K562 (cell line): ENCODE measurements at regions not wholly inside any gene's neighbourhood (a gene's known extent, or its start where the extent isn't known, plus 50 kb on each side); places are given as distances from the start of the nearest gene placed in this dataset.

Experiments used
- ATAC-seq: fragments of 200-7000 bp; cut with Tn5 transposase; 3 replicates; pipeline ENCODE4 v1.9.1; 2020; ENCODE audit warnings: moderate library complexity
- BruUV-seq: library from RNA; stranded (reverse); fragments of 400-500 nt; replicated peaks from 2 replicates; lab custom pipeline; 2021; lab: Mats Ljungman, UMichigan
- CTCF ChIA-PET: fragments of 300-600 bp; formaldehyde crosslinking; extraction: SDS; loops from one replicate; lab custom pipeline; 2021; ENCODE audit warnings: low intra/inter-chr PET ratio; lab: Yijun Ruan, JAX
- POLR2A ChIA-PET: fragments of 300-600, 350-650 bp; sonication (Branson Sonifier 250); formaldehyde crosslinking; extraction: SDS; loops from one replicate; lab custom pipeline; 2021; ENCODE audit warnings: antibody characterized with exemption, inconsistent platforms; lab: Yijun Ruan, JAX
- DNase-seq, 4 experiments: peaks; one replicate each; pipeline versions ENCODE4 v3.0.0 to v3.0.0-alpha.2; 2011 to 2018; ENCODE audit warnings: low spot score in 3 of 4, mixed read lengths in 3 of 4; ENCODE audit errors: extremely low read depth in 1 of 4
- FAIRE-seq: peaks from 2 replicates; lab custom pipeline; 2011; peaks lifted over from hg19 to GRCh38; lab: Jason Lieb, UNC
- H2AFZ ChIP-seq: 2 replicates; pipeline ENCODE4 v1.6.0; 2011; ENCODE audit warnings: low read depth, low read length, control low read depth, inconsistent platforms
- H3K27ac ChIP-seq: fragments of 200-600 bp; 3 replicates; pipeline ENCODE4 v1.8.0; 2011; ENCODE audit warnings: low read depth, mild to moderate bottlenecking, control low read depth, inconsistent platforms, low read length, moderate library complexity, mixed read lengths; ENCODE audit errors: extremely low read depth
- H3K27me3 ChIP-seq, 2 experiments: fragments of 300-600 bp in 1 of 2; 2 replicates in 1 of 2; 3 replicates in 1 of 2; pipeline versions ENCODE4 v1.6.0 to v1.8.0; 2011; ENCODE audit warnings: inconsistent platforms in 2 of 2, low read length in 2 of 2, mild to moderate bottlenecking in 1 of 2, mixed read lengths in 1 of 2, moderate library complexity in 1 of 2; ENCODE audit not compliant: control insufficient read depth in 2 of 2, insufficient read depth in 2 of 2
- H3K36me3 ChIP-seq: fragments of 300-600 bp; 3 replicates; pipeline ENCODE4 v1.8.0; 2011; ENCODE audit warnings: mild to moderate bottlenecking, low read length, inconsistent platforms; ENCODE audit not compliant: control insufficient read depth, insufficient read depth
- H3K4me1 ChIP-seq, 2 experiments: fragments of 200-600 bp in 1 of 2; replicated peaks in 1 of 2; 2 replicates in 1 of 2; 3 replicates in 1 of 2; pipeline versions ENCODE4 v1.5.1 to v1.8.0; 2011; ENCODE audit warnings: inconsistent platforms in 2 of 2, low read length in 2 of 2, mild to moderate bottlenecking in 1 of 2, mixed read lengths in 1 of 2, moderate library complexity in 1 of 2; ENCODE audit not compliant: control insufficient read depth in 2 of 2, insufficient read depth in 2 of 2
- H3K4me2 ChIP-seq: 2 replicates; pipeline ENCODE4 v1.6.1; 2011; ENCODE audit warnings: low read length, control low read depth, inconsistent platforms, mixed read lengths; ENCODE audit not compliant: insufficient read depth
- H3K4me3 ChIP-seq: fragments of 200-600 bp; sonication (generic), shearing (Covaris generic); 2 replicates; pipeline ENCODE4 v1.5.1; 2016; ENCODE audit warnings: control low read depth, inconsistent platforms
- H3K79me2 ChIP-seq: fragments of 200-600 bp; 3 replicates; pipeline ENCODE4 v1.8.0; 2011; ENCODE audit warnings: low read length, inconsistent platforms; ENCODE audit not compliant: control insufficient read depth, insufficient read depth
- H3K9ac ChIP-seq, 2 experiments: 2 replicates each; pipeline versions ENCODE4 v1.6.0 to v1.6.1; 2011; ENCODE audit warnings: low read depth in 2 of 2, low read length in 2 of 2, control low read depth in 1 of 2, inconsistent platforms in 1 of 2, mild to moderate bottlenecking in 1 of 2, mixed read lengths in 1 of 2; ENCODE audit not compliant: insufficient read depth in 1 of 2
- H3K9me1 ChIP-seq: one replicate; pipeline ENCODE4 v1.6.0; 2011; ENCODE audit warnings: inconsistent platforms, mild to moderate bottlenecking, low read length, moderate library complexity; ENCODE audit not compliant: control insufficient read depth, insufficient read depth
- H3K9me3 ChIP-seq: replicated peaks from 2 replicates; pipeline ENCODE4 v1.5.1; 2011; ENCODE audit warnings: low read depth, low read length, inconsistent platforms; ENCODE audit not compliant: control insufficient read depth, insufficient read depth
- H4K20me1 ChIP-seq: replicated peaks from 2 replicates; pipeline ENCODE4 v1.6.1; 2011; ENCODE audit warnings: low read length, inconsistent platforms, mixed read lengths; ENCODE audit not compliant: control insufficient read depth, insufficient read depth
- CREM ChIP-seq: IDR thresholded peaks from 2 replicates; pipeline ENCODE4 v1.6.1; 2014; ENCODE audit warnings: antibody characterized with exemption, low read depth
- ETS1 ChIP-seq: conservative IDR thresholded peaks from 2 replicates; pipeline ENCODE4 v1.6.1; 2011; ENCODE audit warnings: low read depth, mild to moderate bottlenecking, low read length; ENCODE audit not compliant: control insufficient read depth
- GATAD2B ChIP-seq: fragments of 450-650 bp; IDR thresholded peaks from 2 replicates; pipeline ENCODE4 v1.6.1; 2017; ENCODE audit warnings: mild to moderate bottlenecking, borderline replicate concordance
- HNRNPLL ChIP-seq: fragments of 200-400 bp; formaldehyde crosslinking; IDR thresholded peaks from 2 replicates; pipeline ENCODE4 v1.6.1; 2017; ENCODE audit warnings: low read length, low read depth, mild to moderate bottlenecking; ENCODE audit not compliant: poor library complexity, severe bottlenecking
- MYBL2 ChIP-seq, 2 experiments: fragments of 450-650 bp in 1 of 2; sonication (generic) in 1 of 2; formaldehyde crosslinking in 1 of 2; IDR thresholded peaks; 2 replicates each; pipeline versions ENCODE4 v1.6.1 to v1.8.1; 2017 to 2022; ENCODE audit warnings: borderline replicate concordance in 1 of 2, inconsistent platforms in 1 of 2, low read depth in 1 of 2, mild to moderate bottlenecking in 1 of 2, missing genetic modification reagents in 1 of 2, moderate library complexity in 1 of 2
- NFIX ChIP-seq: fragments of 250-450 bp; sonication (Bioruptor Pico); IDR thresholded peaks from 2 replicates; pipeline ENCODE4 v1.4.0; 2020; ENCODE audit warnings: low read depth, mild to moderate bottlenecking, moderate library complexity
- NFRKB ChIP-seq: fragments of 450-650 bp; IDR thresholded peaks from 2 replicates; pipeline ENCODE4 v1.6.1; 2016; ENCODE audit warnings: low read depth
- PHB2 ChIP-seq: fragments of 450-650 bp; IDR thresholded peaks from 2 replicates; pipeline ENCODE4 v1.6.1; 2017; ENCODE audit warnings: low read depth
- PYGO2 ChIP-seq: fragments of 450-650 bp; IDR thresholded peaks from 2 replicates; pipeline ENCODE4 v1.6.1; 2016; ENCODE audit warnings: mild to moderate bottlenecking, missing genetic modification characterization, moderate library complexity, missing compliant biosample characterization
- SMARCE1 ChIP-seq: fragments of 450-650 bp; IDR thresholded peaks from 2 replicates; pipeline ENCODE4 v1.7.1; 2016; ENCODE audit warnings: mild to moderate bottlenecking
- TCF7 ChIP-seq: sonication (generic); IDR thresholded peaks from 2 replicates; pipeline ENCODE4 v1.6.1; 2016; ENCODE audit warnings: antibody characterized with exemption, borderline replicate concordance
- ZNF184 ChIP-seq: sonication (generic); formaldehyde crosslinking; IDR thresholded peaks from 2 replicates; pipeline ENCODE4 v1.5.0; 2020; ENCODE audit warnings: missing genetic modification reagents
- WGBS: fragments of 100-300 bp; shearing (Covaris generic); methylation state at CpG from one replicate; pipeline ENCODE4 v1.1.6; 2016; ENCODE audit warnings: low coverage, mixed read lengths; ENCODE audit not compliant: insufficient coverage; ENCODE audit errors: missing lambda C conversion rate; 5-methylcytosine and 5-hydroxymethylcytosine counted together
- in situ Hi-C: fragments of 300-500 bp; cut with MboI; formaldehyde crosslinking; loops from 4 replicates; pipeline ENCODE4 v1.15.0; 2018; ENCODE audit warnings: inconsistent platforms, mixed read lengths
- intact Hi-C: fragments of 100-400 bp; cut with micrococcal nuclease; formaldehyde crosslinking; loops from 2 replicates; pipeline ENCODE4 v1.14.2; 2022

- TF ChIP-seq ETS1, result no peak
Measured at GRCh38 chr3:99023590-99024192, 122.2 kb upstream of the DCBLD2 start (continued).

- 0% methylated on average over 1 of the region's 1 CpG for WGBS
- POLR2A ChIA-PET, result interaction anchor here (0.6 kb wide), 1 partner anchor 14 kb away, joined by 3 read pairs; no protein-coding TSS in a partner anchor
- Histone ChIP-seq H3K4me3 (no peak overlapping the region), H2AFZ (no peak overlapping the region), H3K4me2 (no peak overlapping the region), H3K79me2 (no peaks in the 10 kb centered on the region), H4K20me1 (no peaks in the 10 kb centered on the region), H3K9ac (no peak overlapping the region), H3K9me1 (no peaks in the 10 kb centered on the region), H3K9me3 (no peaks in the 10 kb centered on the region), H3K36me3 (no peaks in the 10 kb centered on the region), H3K27me3 (no peaks in the 10 kb centered on the region), H3K27ac (no peak overlapping the region), H3K4me1 (no peaks in the 10 kb centered on the region)
- intact Hi-C loops (loop anchor here (5.0 kb wide), 1 partner anchor 151 kb away; no protein-coding TSS in a partner anchor), in situ Hi-C loops (no loop called here)
- ATAC-seq (no peak), DNase-seq (no peak), FAIRE-seq (no peak)
- BruUV-seq, result no TSS peak
- CTCF ChIA-PET, result no interaction called here
- TF ChIP-seq PYGO2 (tag), result no peak
- TF ChIP-seq NFIX (CRISPR knock-in tag), result no peak
- no peak for TF ChIP-seq PHB2
- no peak for TF ChIP-seq ZNF184
- no peak for TF ChIP-seq MYBL2 (IDR thresholded peaks at IDR 0.05; ENCODE audit: low read depth)
- TF ChIP-seq MYBL2 (CRISPR knock-in tag; IDR thresholded peaks at IDR 0.05; ENCODE audit: borderline replicate concordance), result no peak
- no peak for TF ChIP-seq CREM
- TF ChIP-seq NFRKB, result no peak
- no peak for TF ChIP-seq HNRNPLL
- TF ChIP-seq SMARCE1, result no peak
- no peak for TF ChIP-seq TCF7
- no peak for TF ChIP-seq GATAD2B
Measured at GRCh38 chr3:99021466-99021865, 120.0 kb upstream of the DCBLD2 start.
